ENCODE measurements at regions not wholly inside any gene's neighbourhood (a gene's known extent, or its start where the extent isn't known, plus 50 kb on each side); places are given as distances from the start of the nearest gene placed in this dataset.

- Histone ChIP-seq H3K79me2 (ENCODE audit: low read depth) (no peaks in the 10 kb centered on the region), H3K27ac (no peak overlapping the region)
- H3K27me3 Mint-ChIP-seq (ENCODE audit: insufficient read depth, low read depth): peaks cover 7% of the 10 kb centered on the region
Measured at GRCh38 chr11:71179877-71180605, 72.3 kb downstream of the SHANK2 start.

DNA sequence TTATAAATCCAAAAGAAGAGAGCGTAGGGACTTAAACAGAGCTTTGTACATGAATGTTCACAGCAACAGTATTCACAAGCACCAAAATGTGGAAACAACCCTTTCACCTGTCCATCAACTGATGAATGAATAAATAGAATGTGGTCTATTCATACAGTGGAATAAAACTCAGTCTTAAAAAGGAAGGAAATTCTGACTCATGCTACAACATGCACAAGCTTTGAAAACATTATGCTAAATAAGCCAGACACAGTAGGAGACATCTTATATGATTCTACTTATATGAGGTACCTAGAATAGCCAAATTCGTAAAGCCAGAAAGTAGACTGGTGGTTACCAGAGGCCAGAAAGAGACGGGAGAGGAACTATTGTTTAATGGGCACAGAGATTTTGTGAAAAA, 74.3 kb downstream of the SHANK2 start:
- no peak overlapping the region for H3K27ac ChIP-seq
- no peaks in the 10 kb centered on the region for H3K4me1 ChIP-seq
- H3K36me3 Mint-ChIP-seq: no peaks in the 10 kb centered on the region
- H2AFZ ChIP-seq (replicated peaks): no peak overlapping the region
- H3K9me3 Mint-ChIP-seq: peaks cover 36% of the 10 kb centered on the region
- H4K20me1 ChIP-seq (ENCODE audit: low read depth): no peaks in the 10 kb centered on the region
- H3K9ac ChIP-seq: no peak overlapping the region
- H3K4me1 Mint-ChIP-seq: no peaks in the 10 kb centered on the region
- H3K36me3 ChIP-seq: no peaks in the 10 kb centered on the region
- H3K27me3 ChIP-seq: no peaks in the 10 kb centered on the region
- H3K4me3 ChIP-seq: no peak overlapping the region
- no peak overlapping the region for H3K4me3 Mint-ChIP-seq
- H3F3A ChIP-seq (ENCODE audit: low read depth): no peaks in the 10 kb centered on the region
- peaks cover 6% of the 10 kb centered on the region for H3K27me3 Mint-ChIP-seq (ENCODE audit: insufficient read depth, low read depth)
- H3K27ac Mint-ChIP-seq: no peak overlapping the region
- TF ChIP-seq EZH2 (IDR thresholded peaks at IDR 0.05): no peak
- no peak for TF ChIP-seq EZH2phosphoT487 (IDR thresholded peaks at IDR 0.05)
- TF ChIP-seq, protein P1, sequence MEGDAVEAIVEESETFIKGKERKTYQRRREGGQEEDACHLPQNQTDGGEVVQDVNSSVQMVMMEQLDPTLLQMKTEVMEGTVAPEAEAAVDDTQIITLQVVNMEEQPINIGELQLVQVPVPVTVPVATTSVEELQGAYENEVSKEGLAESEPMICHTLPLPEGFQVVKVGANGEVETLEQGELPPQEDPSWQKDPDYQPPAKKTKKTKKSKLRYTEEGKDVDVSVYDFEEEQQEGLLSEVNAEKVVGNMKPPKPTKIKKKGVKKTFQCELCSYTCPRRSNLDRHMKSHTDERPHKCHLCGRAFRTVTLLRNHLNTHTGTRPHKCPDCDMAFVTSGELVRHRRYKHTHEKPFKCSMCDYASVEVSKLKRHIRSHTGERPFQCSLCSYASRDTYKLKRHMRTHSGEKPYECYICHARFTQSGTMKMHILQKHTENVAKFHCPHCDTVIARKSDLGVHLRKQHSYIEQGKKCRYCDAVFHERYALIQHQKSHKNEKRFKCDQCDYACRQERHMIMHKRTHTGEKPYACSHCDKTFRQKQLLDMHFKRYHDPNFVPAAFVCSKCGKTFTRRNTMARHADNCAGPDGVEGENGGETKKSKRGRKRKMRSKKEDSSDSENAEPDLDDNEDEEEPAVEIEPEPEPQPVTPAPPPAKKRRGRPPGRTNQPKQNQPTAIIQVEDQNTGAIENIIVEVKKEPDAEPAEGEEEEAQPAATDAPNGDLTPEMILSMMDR (IDR thresholded peaks at IDR 0.05): no peak
- H3K9me3 ChIP-seq (ENCODE audit: low read depth): peaks cover 13% of the 10 kb centered on the region
- DNase-seq (ENCODE audit: low spot score): no peak
- H3K4me2 ChIP-seq: no peak overlapping the region
- H3K79me2 ChIP-seq (ENCODE audit: low read depth): no peaks in the 10 kb centered on the region

More at GRCh38 chr11:71179877-71180605, 72.3 kb downstream of the SHANK2 start:
- no peaks in the 10 kb centered on the region for H3K4me1 ChIP-seq
- H3K36me3 Mint-ChIP-seq: no peaks in the 10 kb centered on the region
- H3K4me1 Mint-ChIP-seq: no peaks in the 10 kb centered on the region
- no peaks in the 10 kb centered on the region for H4K20me1 ChIP-seq (ENCODE audit: low read depth)
- H3F3A ChIP-seq (ENCODE audit: low read depth): no peaks in the 10 kb centered on the region
- TF ChIP-seq, protein P1 (IDR thresholded peaks at IDR 0.05): no peak
- no peak for TF ChIP-seq EZH2phosphoT487 (IDR thresholded peaks at IDR 0.05)
- H3K9me3 ChIP-seq (ENCODE audit: low read depth): peaks cover 13% of the 10 kb centered on the region
- DNase-seq (ENCODE audit: low spot score): no peak
- no peak overlapping the region for H3K4me3 ChIP-seq
- no peak overlapping the region for H3K9ac ChIP-seq
- no peaks in the 10 kb centered on the region for H3K36me3 ChIP-seq
- H3K27me3 ChIP-seq: no peaks in the 10 kb centered on the region
- no peak overlapping the region for H2AFZ ChIP-seq (replicated peaks)
- no peak overlapping the region for H3K4me3 Mint-ChIP-seq
- no peak overlapping the region for H3K4me2 ChIP-seq
- H3K9me3 Mint-ChIP-seq: peaks cover 25% of the 10 kb centered on the region
- H3K27ac Mint-ChIP-seq: no peak overlapping the region

GRCh38 chr11:71176812-71177211, 75.6 kb downstream of the SHANK2 start:
- Mint-ChIP-seq H3K9me3 (peaks cover 36% of the 10 kb centered on the region), H3K4me3 (no peak overlapping the region), H3K4me1 (no peaks in the 10 kb centered on the region), H3K36me3 (no peaks in the 10 kb centered on the region), H3K27ac (no peak overlapping the region), H3K27me3 (ENCODE audit: insufficient read depth, low read depth) (peaks cover 2% of the 10 kb centered on the region)
- TF ChIP-seq, protein P1 (IDR thresholded peaks at IDR 0.05): no peak
- no peak for TF ChIP-seq EZH2phosphoT487 (IDR thresholded peaks at IDR 0.05)
- no peak for TF ChIP-seq EZH2 (IDR thresholded peaks at IDR 0.05)
- Histone ChIP-seq H3K4me3 (no peak overlapping the region), H2AFZ (replicated peaks) (no peak overlapping the region), H3K27ac (no peak overlapping the region), H3K9me3 (ENCODE audit: low read depth) (peaks cover 13% of the 10 kb centered on the region), H3F3A (ENCODE audit: low read depth) (no peaks in the 10 kb centered on the region), H3K4me1 (no peaks in the 10 kb centered on the region), H3K4me2 (no peak overlapping the region), H3K36me3 (no peaks in the 10 kb centered on the region), H3K27me3 (no peaks in the 10 kb centered on the region), H4K20me1 (ENCODE audit: low read depth) (no peaks in the 10 kb centered on the region), H3K9ac (no peak overlapping the region), H3K79me2 (ENCODE audit: low read depth) (no peaks in the 10 kb centered on the region)
- no peak for DNase-seq (ENCODE audit: low spot score)
